ENCODE measurements at regions not wholly inside any gene's neighbourhood (a gene's known extent, or its start where the extent isn't known, plus 50 kb on each side); places are given as distances from the start of the nearest gene placed in this dataset.

GRCh38 chr3:15983232-15983631 lies 185.5 kb upstream of the ANKRD28 start:
- TF ChIP-seq CTCF (IDR thresholded peaks at IDR 0.05) (no peak), POLR2A (IDR thresholded peaks at IDR 0.05) (no peak)
